ENCODE measurements at regions not wholly inside any gene's neighbourhood (a gene's known extent, or its start where the extent isn't known, plus 50 kb on each side); places are given as distances from the start of the nearest gene placed in this dataset.

- intact Hi-C loops (cut with micrococcal nuclease; ENCODE audit: unreplicated experiment) = no loop called here
- H3K4me1 ChIP-seq (ENCODE audit: insufficient read depth, low read length) = no peaks in the 10 kb centered on the region
- H3K79me2 ChIP-seq (ENCODE audit: insufficient read depth, low read length) = no peaks in the 10 kb centered on the region
- 8% methylated on average over 2 of the region's 2 CpGs for WGBS (ENCODE audit: low lambda C conversion rate)
- no peak for ATAC-seq
- TF ChIP-seq ZNF24 (IDR thresholded peaks at IDR 0.05) (no peak), CEBPB (IDR thresholded peaks at IDR 0.05; ENCODE audit: borderline replicate concordance, low read depth, low read length) (peak; percentile 74)
- in situ Hi-C loops (cut with HindIII; ENCODE audit: extremely low pct_ligation_motif_present, low pct_unique_long_range_greater_than_20kb) = no loop called here
- H3K9me3 ChIP-seq (ENCODE audit: low read length) = no peaks in the 10 kb centered on the region
- no peak overlapping the region for H3K27ac ChIP-seq (ENCODE audit: extremely low read length, insufficient read depth, low read length)
- ChIA-PET POLR2A (no interaction called here), CTCF (ENCODE audit: low intra/inter-chr PET ratio, low total read pairs) (no interaction called here)
- no peaks in the 10 kb centered on the region for H4K20me1 ChIP-seq (ENCODE audit: insufficient read depth, low read length)
- DNase-seq (ENCODE audit: low spot score) = peak; percentile 1
- no peak overlapping the region for H3K4me3 ChIP-seq (replicated peaks in 1 of 3; ENCODE audit: insufficient read depth in 1 of 3, low read depth in 2 of 3, low read length in 3 of 3)
- no peak overlapping the region for H3K9ac ChIP-seq (ENCODE audit: insufficient read depth, low read depth, low read length)
- no peaks in the 10 kb centered on the region for H3K36me3 ChIP-seq (replicated peaks in 1 of 2; ENCODE audit: control insufficient read depth in 1 of 2, insufficient read depth in 2 of 2, low read length in 2 of 2)
- no TSS peak for BruUV-seq (replicated peaks)
- H3K27me3 ChIP-seq (ENCODE audit: control insufficient read depth in 1 of 2, insufficient read depth in 2 of 2, low read length in 2 of 2) = no peaks in the 10 kb centered on the region
- no peak overlapping the region for H3K4me2 ChIP-seq (ENCODE audit: low read depth, low read length)
- H2AFZ ChIP-seq (ENCODE audit: low read length) = no peak overlapping the region
- FAIRE-seq = no peak
These were observed 78.9 kb upstream of the KCNK2 start for GRCh38 chr1:215003686-215004085.

GRCh38 chr1:215004121-215004827, 78.3 kb upstream of the KCNK2 start:
- intact Hi-C loops (cut with micrococcal nuclease; ENCODE audit: unreplicated experiment) = no loop called here
- Histone ChIP-seq H3K27ac (ENCODE audit: extremely low read length, insufficient read depth, low read length) (no peak overlapping the region), H4K20me1 (ENCODE audit: insufficient read depth, low read length) (no peaks in the 10 kb centered on the region), H3K4me1 (ENCODE audit: insufficient read depth, low read length) (no peaks in the 10 kb centered on the region), H3K9ac (ENCODE audit: insufficient read depth, low read depth, low read length) (no peak overlapping the region), H3K79me2 (ENCODE audit: insufficient read depth, low read length) (no peaks in the 10 kb centered on the region), H3K4me2 (ENCODE audit: low read depth, low read length) (no peak overlapping the region), H3K27me3 (ENCODE audit: control insufficient read depth in 1 of 2, insufficient read depth in 2 of 2, low read length in 2 of 2) (no peaks in the 10 kb centered on the region), H2AFZ (ENCODE audit: low read length) (no peak overlapping the region), H3K4me3 (replicated peaks in 1 of 3; ENCODE audit: insufficient read depth in 1 of 3, low read depth in 2 of 3, low read length in 3 of 3) (no peak overlapping the region), H3K9me3 (ENCODE audit: low read length) (no peaks in the 10 kb centered on the region), H3K36me3 (replicated peaks in 1 of 2; ENCODE audit: control insufficient read depth in 1 of 2, insufficient read depth in 2 of 2, low read length in 2 of 2) (no peaks in the 10 kb centered on the region)
- ChIA-PET CTCF (ENCODE audit: low intra/inter-chr PET ratio, low total read pairs) (no interaction called here), POLR2A (no interaction called here)
- DNase-seq (ENCODE audit: low spot score) (no peak), FAIRE-seq (no peak), ATAC-seq (no peak)
- in situ Hi-C loops (cut with HindIII; ENCODE audit: extremely low pct_ligation_motif_present, low pct_unique_long_range_greater_than_20kb) = no loop called here
- 94% methylated on average over 2 of the region's 2 CpGs for WGBS (ENCODE audit: low lambda C conversion rate)
- BruUV-seq (replicated peaks) = no TSS peak
- TF ChIP-seq ZNF263 (CRISPR knock-in tag; IDR thresholded peaks at IDR 0.05) (no peak), NR1H2 (CRISPR knock-in tag; IDR thresholded peaks at IDR 0.05; ENCODE audit: borderline replicate concordance, low read depth) (no peak), ZNF318 (CRISPR knock-in tag; IDR thresholded peaks at IDR 0.05) (no peak)

Measured in HepG2 (cell line).